Nephron progenitor cell (in vitro differentiated cells): ENCODE measurements at regions not wholly inside any gene's neighbourhood (a gene's known extent, or its start where the extent isn't known, plus 50 kb on each side); places are given as distances from the start of the nearest gene placed in this dataset.

ENCODE experiments used
- DNase-seq: peaks from one replicate; pipeline ENCODE4 v3.0.0; 2021
- H3K27ac Mint-ChIP-seq: 2 replicates; pipeline ENCODE4 v1.8.0; 2021; ENCODE audit warnings: mild to moderate bottlenecking, moderate library complexity, mixed read lengths
- H3K27me3 Mint-ChIP-seq: 2 replicates; pipeline ENCODE4 v1.8.0; 2021; ENCODE audit warnings: mild to moderate bottlenecking, low read depth, mixed read lengths; ENCODE audit not compliant: poor library complexity
- H3K36me3 Mint-ChIP-seq: 2 replicates; pipeline ENCODE4 v1.8.0; 2021; ENCODE audit warnings: low read depth, mixed read lengths
- H3K4me1 Mint-ChIP-seq: 2 replicates; pipeline ENCODE4 v1.8.0; 2021; ENCODE audit warnings: mixed read lengths
- H3K4me3 Mint-ChIP-seq: 2 replicates; pipeline ENCODE4 v1.8.0; 2021; ENCODE audit warnings: mild to moderate bottlenecking, moderate library complexity, mixed read lengths
- H3K9me3 Mint-ChIP-seq: 2 replicates; pipeline ENCODE4 v1.8.0; 2021; ENCODE audit warnings: mild to moderate bottlenecking, moderate library complexity, mixed read lengths
- CTCF ChIP-seq: fragments of 200-600 bp; sonication (generic); IDR thresholded peaks from 2 replicates; pipeline ENCODE4 v1.5.0; 2021; ENCODE audit warnings: antibody characterized with exemption

- no peaks in the 10 kb centered on the region for H3K9me3 Mint-ChIP-seq
- H3K36me3 Mint-ChIP-seq = no peaks in the 10 kb centered on the region
- TF ChIP-seq CTCF = no peak
- H3K4me3 Mint-ChIP-seq = no peak overlapping the region
- peaks cover 3% of the 10 kb centered on the region for H3K27me3 Mint-ChIP-seq
- no peak overlapping the region for H3K27ac Mint-ChIP-seq
- no peak for DNase-seq
- H3K4me1 Mint-ChIP-seq = peaks cover 12% of the 10 kb centered on the region
These were observed 580.8 kb upstream of the TENM3 start for GRCh38 chr4:181662383-181662782.

- H3K4me1 Mint-ChIP-seq = no peaks in the 10 kb centered on the region
- no peak overlapping the region for H3K4me3 Mint-ChIP-seq
- no peak overlapping the region for H3K27ac Mint-ChIP-seq
- DNase-seq = no peak
- no peak for TF ChIP-seq CTCF
- no peaks in the 10 kb centered on the region for H3K36me3 Mint-ChIP-seq
- H3K27me3 Mint-ChIP-seq = peaks cover 3% of the 10 kb centered on the region
- H3K9me3 Mint-ChIP-seq = no peaks in the 10 kb centered on the region
These were observed 572.7 kb upstream of the TENM3 start for GRCh38 chr4:181670506-181670905.

GRCh38 chr4:181671672-181672071, 571.5 kb upstream of the TENM3 start:
- no peak for TF ChIP-seq CTCF
- no peak overlapping the region for H3K4me3 Mint-ChIP-seq

GRCh38 chr4:181672751-181673150, 570.5 kb upstream of the TENM3 start:
- TF ChIP-seq CTCF = no peak

More at GRCh38 chr4:181671672-181672071, 571.5 kb upstream of the TENM3 start:
- Mint-ChIP-seq H3K27me3 (peaks cover 3% of the 10 kb centered on the region), H3K36me3 (no peaks in the 10 kb centered on the region), H3K4me1 (no peaks in the 10 kb centered on the region), H3K27ac (no peak overlapping the region), H3K9me3 (no peaks in the 10 kb centered on the region)
- no peak for DNase-seq

GRCh38 chr4:181674315-181674875, 568.8 kb upstream of the TENM3 start:
- Mint-ChIP-seq H3K36me3 (no peaks in the 10 kb centered on the region), H3K27ac (no peak overlapping the region), H3K4me1 (no peaks in the 10 kb centered on the region), H3K9me3 (no peaks in the 10 kb centered on the region), H3K27me3 (peaks cover 5% of the 10 kb centered on the region), H3K4me3 (no peak overlapping the region)
- DNase-seq = no peak
- TF ChIP-seq CTCF = no peak

More at GRCh38 chr4:181672751-181673150, 570.5 kb upstream of the TENM3 start:
- no peak overlapping the region for H3K4me3 Mint-ChIP-seq
- no peak overlapping the region for H3K27ac Mint-ChIP-seq
- no peak for DNase-seq
- H3K36me3 Mint-ChIP-seq = no peaks in the 10 kb centered on the region
- no peaks in the 10 kb centered on the region for H3K9me3 Mint-ChIP-seq
- H3K4me1 Mint-ChIP-seq = no peaks in the 10 kb centered on the region
- peaks cover 5% of the 10 kb centered on the region for H3K27me3 Mint-ChIP-seq

GRCh38 chr4:181676546-181676945, 566.7 kb upstream of the TENM3 start:
- Mint-ChIP-seq H3K36me3 (no peaks in the 10 kb centered on the region), H3K4me1 (no peaks in the 10 kb centered on the region), H3K27me3 (peaks cover 5% of the 10 kb centered on the region), H3K9me3 (no peaks in the 10 kb centered on the region), H3K27ac (no peak overlapping the region), H3K4me3 (no peak overlapping the region)
- TF ChIP-seq CTCF = no peak
- no peak for DNase-seq
